ENCODE measurements at regions not wholly inside any gene's neighbourhood (a gene's known extent, or its start where the extent isn't known, plus 50 kb on each side); places are given as distances from the start of the nearest gene placed in this dataset.

DNA sequence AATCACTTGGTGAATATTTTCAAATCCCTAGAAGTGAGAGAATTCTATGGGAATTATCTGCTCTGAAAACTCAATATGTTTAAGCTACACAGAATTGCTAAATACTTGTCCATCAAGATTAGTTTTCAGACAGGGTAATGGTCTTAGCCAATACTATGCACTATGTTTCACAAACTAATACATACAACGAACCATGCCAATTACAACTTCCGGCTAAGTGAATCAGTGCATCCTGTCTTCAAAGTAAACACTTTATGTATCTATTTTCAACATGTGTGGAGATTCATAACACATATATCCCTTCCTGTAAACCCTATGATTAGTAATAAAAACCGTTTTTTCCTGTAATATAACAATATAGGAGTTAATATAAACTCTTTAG lies 181.5 kb downstream of the POSTN start:
- TF ChIP-seq POLR2A (IDR thresholded peaks at IDR 0.05; ENCODE audit: low read length) (no peak), GATA1 (IDR thresholded peaks at IDR 0.05; ENCODE audit: low read depth, low read length) (no peak)
